H4 (cell line): ENCODE measurements at regions not wholly inside any gene's neighbourhood (a gene's known extent, or its start where the extent isn't known, plus 50 kb on each side); places are given as distances from the start of the nearest gene placed in this dataset.

Experiments
- DNase-seq: peaks from one replicate; pipeline ENCODE4 v3.0.0-alpha.2; 2015; ENCODE audit warnings: low spot score

DNA sequence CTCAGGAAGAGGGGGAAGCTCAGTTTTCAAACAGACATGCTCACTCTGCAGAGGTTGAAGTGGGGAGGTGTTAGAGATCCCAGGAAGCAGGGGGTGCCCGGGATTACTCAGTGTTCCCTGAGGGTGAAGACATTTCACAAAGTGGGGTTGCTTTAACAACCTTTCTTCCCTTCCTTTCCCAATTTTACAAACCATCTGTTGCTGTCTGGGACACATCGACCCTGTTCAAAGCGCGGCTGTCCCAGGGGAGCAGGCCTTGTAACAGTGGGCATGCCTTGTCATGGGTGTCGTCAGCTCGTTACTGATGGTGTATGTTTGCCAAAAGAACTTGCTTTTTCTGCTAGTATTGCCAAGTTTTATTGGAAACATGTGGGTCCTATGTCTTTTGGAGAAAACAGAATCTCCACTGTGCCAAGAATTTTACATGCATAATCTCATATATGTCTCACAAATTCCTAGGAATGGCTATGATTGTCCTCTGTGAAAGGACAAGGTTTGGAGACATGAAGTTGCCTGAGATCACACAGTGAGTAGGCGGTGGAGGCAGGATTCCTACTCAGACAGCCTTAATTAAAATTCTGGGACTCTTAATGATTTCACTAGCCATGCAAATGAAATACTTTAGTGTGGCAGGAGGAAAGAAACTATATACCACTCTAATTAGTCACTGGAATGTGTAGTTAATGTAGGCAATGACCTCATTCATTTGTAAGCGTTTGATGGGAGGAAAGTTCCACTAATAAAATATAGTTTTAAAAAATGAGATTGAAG is 198.9 kb downstream of the NXNL2 start:
- no peak for DNase-seq

- no peak for DNase-seq
These were observed 199.5 kb downstream of the NXNL2 start for GRCh38 chr9:88734527-88734926.

DNA sequence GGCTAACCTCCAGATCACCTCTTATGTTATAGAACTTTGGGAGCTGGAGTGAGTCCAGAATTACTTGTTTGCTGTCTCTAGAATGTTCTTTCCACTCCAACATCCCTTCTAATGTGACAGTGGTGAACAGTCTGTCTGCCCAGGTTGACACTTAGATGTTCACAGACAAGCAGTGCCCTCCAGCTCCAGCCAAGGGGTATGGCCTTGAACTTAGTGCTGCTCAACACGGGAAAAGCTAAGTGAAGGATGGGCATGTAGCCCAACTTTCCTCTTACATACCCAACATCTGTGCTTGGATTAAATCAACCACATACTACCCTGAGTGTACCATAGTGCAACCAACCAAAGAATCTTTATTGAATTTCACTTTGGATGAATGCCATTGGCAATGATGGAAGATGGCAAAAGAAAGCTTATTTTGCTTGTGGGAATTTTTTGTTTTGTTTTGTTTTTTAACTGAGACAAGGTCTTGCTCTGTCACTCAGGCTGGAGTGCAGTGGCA is 201.2 kb downstream of the NXNL2 start:
- peak; percentile 83 for DNase-seq

DNA sequence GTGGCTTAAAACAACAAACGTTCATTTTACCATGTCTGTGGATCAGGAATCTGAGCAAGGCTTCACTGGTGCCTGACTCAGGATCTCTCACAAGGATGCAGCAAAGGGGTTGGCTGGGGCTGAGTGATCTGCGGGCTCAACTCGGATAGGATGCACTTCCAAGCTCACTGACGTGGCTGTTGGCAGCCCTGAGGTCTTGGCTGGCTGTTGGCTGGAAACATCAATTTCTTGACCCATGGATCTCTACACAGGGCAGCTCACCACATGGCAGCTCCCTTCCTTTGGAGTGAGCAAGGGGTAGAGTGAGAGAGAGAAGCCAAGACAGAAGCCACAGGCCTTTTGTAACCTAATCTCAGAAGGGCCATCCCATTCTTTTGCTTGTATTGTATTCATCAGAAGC is 202.1 kb downstream of the NXNL2 start:
- DNase-seq: no peak

DNA sequence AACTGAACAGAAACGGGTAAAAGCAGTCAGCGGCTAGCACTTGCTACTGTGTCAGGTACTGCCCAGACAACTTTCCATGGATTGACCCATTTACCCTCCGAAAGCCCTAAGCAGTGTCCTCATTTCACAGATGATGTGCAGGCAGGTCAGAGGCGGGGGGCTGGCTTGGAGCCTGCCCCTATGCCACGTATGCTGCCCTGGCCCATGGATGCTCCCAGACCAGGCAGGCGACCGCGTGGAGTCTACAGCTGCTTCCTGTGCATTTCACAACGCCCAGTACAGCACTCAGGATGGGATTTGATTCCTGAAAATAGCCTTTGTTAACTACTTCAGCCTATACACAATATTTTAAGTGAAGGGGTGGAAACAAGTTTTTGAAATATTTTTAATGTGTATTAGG is 202.9 kb downstream of the NXNL2 start:
- DNase-seq: no peak

- DNase-seq: peak; percentile 53
These were observed 203.7 kb downstream of the NXNL2 start for GRCh38 chr9:88738709-88739108.

DNA sequence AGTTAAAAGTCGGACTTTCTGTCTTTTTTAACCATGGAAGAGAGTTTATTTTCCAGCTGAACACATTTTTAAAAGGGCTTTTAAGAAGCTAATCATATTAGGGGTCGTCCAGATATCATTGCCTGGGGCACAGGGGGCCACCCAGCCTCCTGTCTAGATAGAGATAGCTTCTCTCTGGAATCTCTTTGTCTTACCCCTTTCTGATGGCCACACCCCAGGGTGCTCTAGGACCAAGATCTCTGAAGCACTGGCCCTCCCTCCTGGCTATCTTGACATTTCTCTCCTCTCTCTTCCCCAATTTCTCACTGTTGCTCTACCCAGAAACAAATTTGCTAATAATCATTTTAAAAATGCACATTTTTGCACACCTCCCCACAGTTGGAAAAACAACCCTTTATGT is 204.4 kb downstream of the NXNL2 start:
- DNase-seq: no peak

- no peak for DNase-seq
These were observed 205.9 kb downstream of the NXNL2 start for GRCh38 chr9:88740844-88741243.

DNA sequence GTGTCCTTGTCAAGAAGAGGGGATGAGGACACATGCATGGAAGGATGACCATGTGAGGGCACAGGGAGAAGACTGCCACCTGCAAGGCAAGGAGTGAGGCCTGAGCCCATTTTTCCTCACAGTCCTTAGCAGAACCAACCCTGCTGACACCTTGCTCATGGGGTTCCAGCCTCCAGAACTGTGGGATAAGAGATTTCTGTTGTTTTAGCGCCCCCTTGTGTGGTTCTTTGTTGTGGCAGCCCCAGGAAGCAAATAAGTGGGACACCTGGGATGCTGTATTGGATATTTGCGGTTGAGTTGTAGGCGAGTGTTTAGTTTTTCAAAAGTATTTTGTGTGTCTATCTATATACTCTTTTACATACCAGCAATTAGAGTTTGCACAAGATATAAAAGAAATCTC is 206.4 kb downstream of the NXNL2 start:
- no peak for DNase-seq

GRCh38 chr9:88742483-88742882 is 207.5 kb downstream of the NXNL2 start:
- DNase-seq: peak; percentile 64

DNA sequence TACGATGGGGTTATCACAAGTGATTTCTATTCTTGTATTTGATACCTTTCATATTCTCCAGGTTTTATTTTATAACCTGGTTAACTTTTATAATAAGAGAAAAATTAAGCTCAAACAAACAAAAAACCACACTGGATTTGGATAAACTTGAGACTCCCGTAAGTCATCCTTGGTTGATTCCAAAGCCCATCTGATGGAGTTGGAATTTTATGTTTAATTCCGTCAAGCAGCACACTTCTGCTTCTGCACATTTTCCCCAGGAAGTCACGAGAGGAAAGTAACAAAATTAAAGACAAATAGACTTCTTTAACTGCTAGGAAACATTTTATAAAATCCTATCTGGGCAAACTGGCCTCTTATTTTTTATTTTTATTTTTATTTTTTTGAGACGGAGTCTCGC is 207.9 kb downstream of the NXNL2 start:
- no peak for DNase-seq

- DNase-seq: peak; percentile 73
These were observed 210.5 kb downstream of the NXNL2 start for GRCh38 chr9:88745276-88746001.

DNA sequence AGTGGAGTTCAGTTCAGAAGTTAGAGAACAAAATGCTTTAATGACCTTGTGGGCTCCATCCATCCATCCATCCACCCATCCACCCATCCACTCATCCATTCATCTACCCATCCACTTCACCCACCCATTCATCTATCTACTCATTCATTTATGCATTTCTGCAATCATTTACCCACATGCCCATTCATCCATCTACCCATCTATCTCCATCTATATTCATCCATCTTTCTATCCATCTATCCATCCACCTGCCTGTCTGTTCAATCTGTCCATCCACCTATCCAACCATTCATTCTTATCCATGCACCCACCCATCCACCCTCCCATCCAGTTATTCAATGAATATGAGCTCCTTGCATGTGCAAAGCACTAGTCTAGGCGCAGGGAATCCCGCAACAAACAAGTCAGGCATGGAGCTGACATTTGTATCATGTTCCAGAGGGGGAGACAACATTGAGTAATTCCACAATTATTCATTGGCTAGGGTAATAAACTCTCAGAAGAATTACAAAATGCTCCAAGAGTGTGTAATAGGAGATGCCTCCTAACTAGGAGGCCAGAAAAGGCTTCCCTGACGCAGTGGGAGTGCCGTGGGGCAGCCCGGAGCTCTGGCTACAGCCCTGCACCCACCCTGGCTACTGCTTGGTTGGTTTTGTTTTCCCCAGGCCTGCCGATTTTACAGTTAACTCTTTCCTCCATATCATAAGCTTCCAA is 211.2 kb downstream of the NXNL2 start:
- DNase-seq: peak; percentile 89

DNA sequence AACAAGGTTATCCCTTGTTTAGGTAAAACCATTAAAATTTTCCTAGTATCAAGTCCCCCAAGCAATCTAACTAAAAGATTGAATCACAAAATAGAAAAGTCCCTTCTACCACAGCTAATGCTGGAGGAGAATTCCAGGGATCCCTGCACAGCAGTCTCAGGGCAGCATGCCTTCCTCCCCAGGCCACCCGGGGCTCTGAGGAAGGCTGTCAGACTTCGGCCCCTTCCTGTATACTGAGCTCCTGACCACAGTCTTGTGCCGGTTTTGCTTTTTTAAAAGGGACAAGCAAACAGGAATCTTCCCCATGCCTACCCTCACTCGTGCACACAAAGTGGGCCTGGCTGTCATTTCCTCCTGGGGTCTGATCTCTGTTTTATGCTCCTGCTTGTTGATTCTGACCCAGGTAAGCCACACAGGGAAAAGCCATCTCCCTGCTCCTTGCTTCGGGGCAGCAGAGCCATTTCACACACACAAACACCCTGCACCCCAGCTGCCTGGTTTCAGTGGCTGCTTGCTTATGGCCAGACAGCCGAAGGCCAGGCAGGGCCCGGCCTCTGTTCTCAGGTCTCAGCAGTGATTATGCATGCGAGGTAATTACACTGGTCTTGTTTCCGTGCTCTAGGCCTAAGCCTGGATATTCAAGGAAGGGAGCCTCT is 211.9 kb downstream of the NXNL2 start:
- DNase-seq: no peak

GRCh38 chr9:88747768-88748167 is 212.8 kb downstream of the NXNL2 start:
- DNase-seq: peak; percentile 76

- no peak for DNase-seq
These were observed 213.7 kb downstream of the NXNL2 start for GRCh38 chr9:88748566-88749261.

GRCh38 chr9:88749420-88749819 is 214.4 kb downstream of the NXNL2 start:
- no peak for DNase-seq

- no peak for DNase-seq
These were observed 215.9 kb downstream of the NXNL2 start for GRCh38 chr9:88750832-88751360.

- no peak for DNase-seq
These were observed 216.8 kb downstream of the NXNL2 start for GRCh38 chr9:88751781-88752180.

- DNase-seq: no peak
These were observed 218.9 kb downstream of the NXNL2 start for GRCh38 chr9:88753691-88754367.

- no peak for DNase-seq
These were observed 219.5 kb downstream of the NXNL2 start for GRCh38 chr9:88754452-88754851.
